NCI-H2029 (cell line): ENCODE measurements at regions not wholly inside any gene's neighbourhood (a gene's known extent, or its start where the extent isn't known, plus 50 kb on each side); places are given as distances from the start of the nearest gene placed in this dataset.
"Not testable (repeated sequence)": the region's sequence is repeated elsewhere in the genome, so short reads cannot be mapped to it uniquely, and the experiment has no call there.

Experiments used
- DNase-seq: peaks from one replicate; lab custom pipeline; 2025; lab: John Stamatoyannopoulos, UW

DNA sequence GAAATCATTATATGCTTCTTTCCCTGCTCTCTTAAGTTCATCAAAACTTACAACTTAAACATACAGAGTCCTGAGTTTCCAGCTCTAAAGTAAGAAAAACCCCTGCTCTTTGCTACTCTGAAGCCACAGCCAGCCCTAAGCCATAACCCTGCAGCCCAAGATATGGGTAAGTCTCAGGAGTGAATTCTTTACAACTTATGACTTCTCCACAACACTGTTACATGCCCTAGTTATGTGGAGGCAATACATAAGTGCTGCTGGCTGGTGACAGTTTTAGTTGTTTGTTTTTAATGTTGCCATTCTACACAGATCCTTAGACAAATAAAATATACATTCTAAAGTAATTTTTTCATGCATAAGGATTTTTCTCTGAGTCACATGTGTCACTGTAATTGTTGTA, 100.2 kb downstream of the FBXO8 start:
- no peak for DNase-seq

DNA sequence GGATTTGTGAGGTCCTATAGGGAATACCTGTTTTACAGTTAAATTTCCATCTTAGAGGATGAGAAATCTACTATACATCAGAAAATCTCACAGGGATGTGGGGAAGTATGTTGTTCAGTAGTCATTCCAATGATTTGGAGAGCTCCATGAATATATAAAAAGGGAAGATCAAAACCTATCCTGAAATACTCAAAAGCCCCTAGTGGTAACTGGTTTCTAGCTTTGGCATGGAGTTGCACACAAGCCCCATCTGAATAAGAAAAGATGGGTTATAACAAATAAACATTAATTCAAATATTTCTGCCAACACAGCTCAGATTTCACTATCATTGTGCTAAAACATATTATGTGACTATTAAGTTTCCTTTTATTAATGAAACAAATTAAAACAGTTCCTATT, 101.6 kb downstream of the FBXO8 start:
- no peak for DNase-seq

GRCh38 chr4:174177536-174177935, 105.9 kb downstream of the FBXO8 start:
- no peak for DNase-seq

DNA sequence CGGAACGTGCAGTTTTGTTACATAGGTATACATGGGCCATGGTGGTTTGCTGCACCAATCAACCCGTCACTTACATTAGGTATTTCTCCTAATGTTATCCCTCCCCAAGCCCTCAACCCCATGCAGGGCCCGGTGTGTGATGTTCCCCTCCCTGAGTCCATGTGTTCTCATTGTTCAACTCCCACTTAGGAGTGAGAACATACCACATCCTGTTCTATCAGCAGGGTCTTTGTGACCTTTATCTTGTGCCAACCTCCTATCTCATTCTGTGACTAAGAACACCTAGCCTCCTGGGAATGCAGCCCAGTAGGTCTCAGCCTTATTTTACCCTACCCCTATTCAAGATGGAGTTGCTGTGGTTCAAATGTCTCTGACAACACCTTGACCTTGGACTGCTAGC, 107.6 kb downstream of the FBXO8 start:
- DNase-seq, result not testable (repeated sequence)

DNA sequence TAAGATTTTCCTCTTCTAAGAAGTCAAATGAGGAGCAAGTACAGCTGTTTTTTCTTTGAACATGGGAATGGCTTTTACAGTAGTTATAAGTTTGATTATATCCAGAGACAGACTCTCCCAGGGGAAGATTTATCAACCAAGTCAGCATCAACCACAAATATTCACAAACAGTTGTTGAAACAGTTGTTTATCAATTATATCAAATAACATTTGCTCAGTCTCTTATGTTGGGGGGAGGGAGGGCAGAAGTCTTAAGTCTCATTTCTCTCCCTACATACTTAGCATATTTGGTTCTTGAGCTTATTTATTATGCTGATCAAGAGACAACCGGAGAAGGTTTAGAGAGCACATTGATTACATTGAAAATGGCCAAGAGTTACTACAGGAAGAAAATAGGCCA, 110.1 kb downstream of the FBXO8 start:
- DNase-seq, result no peak

GRCh38 chr4:174172274-174172673, 111.2 kb downstream of the FBXO8 start:
- no peak for DNase-seq

DNA sequence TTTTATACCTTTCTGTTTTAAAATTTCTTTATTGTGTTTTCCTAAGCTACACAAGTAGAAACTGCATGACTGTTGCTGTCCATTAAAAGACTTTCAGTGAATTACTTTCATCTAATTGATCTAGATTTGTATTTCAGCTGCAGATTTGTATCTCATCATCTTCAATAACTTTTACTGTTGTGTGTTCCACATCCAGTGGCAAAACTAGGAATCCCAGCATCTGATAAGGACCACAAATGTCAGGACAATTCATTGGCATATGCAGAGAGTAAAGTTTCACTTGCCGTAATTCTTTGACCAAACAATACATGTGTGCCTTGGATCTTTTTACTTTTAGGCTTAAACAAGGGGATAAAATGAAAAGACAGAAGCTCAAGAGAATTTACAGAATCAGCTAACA, 112.6 kb downstream of the FBXO8 start:
- no peak for DNase-seq

DNA sequence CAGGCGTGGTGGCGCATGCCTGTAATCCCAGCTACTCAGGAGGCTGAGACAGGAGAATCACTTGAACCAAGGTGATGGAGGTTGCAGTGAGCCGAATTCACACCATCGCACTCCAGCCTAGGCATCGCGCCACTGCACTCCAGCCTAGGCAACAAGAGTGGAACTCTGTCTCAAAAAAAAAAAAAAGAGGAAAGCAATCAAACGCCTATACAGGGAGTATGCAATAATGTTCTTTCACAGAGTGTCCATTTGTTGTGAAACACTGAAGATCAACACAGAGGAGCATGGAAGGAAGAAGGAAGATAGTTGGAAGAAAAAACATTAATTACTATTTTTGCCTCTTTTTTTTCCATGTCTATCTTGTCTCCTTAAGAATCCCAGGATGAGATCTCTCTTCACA, 113.4 kb downstream of the FBXO8 start:
- DNase-seq, result no peak

GRCh38 chr4:174157106-174157607, 126.3 kb downstream of the FBXO8 start:
- DNase-seq, result no peak

GRCh38 chr4:174156239-174156826, 127.1 kb downstream of the FBXO8 start:
- DNase-seq, result no peak

GRCh38 chr4:174154215-174154854, 129.1 kb downstream of the FBXO8 start:
- no peak for DNase-seq

GRCh38 chr4:174152717-174153466, 130.6 kb downstream of the FBXO8 start:
- DNase-seq, result no peak

DNA sequence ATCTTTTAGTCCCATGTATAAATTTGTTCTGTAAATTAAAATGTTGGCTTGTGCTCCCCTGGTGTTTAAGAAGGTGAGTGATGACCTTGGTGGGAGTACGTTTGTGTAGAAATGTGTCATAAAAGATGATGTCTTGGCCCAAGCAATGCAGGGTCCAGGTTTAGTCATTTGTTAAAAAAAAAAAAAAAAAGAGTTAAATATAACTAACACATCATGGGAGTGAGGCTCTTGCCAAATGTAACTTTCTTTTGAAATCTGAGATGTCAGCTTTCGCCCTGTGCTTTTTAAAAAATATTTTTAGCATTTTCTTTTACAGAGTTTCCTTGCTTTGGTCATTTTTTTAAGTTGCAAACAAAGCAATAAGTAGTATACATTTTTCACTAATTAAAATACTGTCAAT, 135.6 kb downstream of the FBXO8 start:
- no peak for DNase-seq

DNA sequence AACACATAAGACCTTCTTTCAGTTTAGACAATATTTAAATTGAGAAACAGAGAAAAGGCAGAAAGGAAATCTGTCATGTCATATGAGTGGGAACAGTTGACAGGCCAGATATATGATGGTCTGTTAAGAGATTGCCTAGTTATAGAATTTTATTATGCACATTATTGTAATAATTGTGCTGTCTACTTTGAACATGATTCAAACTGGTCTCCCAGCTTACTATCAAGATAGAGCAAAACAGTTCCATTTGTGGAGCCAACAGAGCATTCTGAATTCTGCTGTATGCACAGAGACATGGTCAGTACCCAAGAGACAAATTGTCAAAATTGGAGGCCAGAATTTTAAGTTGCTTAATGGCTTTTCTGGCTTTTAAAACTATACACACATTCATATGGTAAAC, 139.4 kb downstream of the FBXO8 start:
- DNase-seq, result no peak

GRCh38 chr4:174141876-174142275, 141.6 kb downstream of the FBXO8 start:
- DNase-seq, result no peak

- no peak for DNase-seq
Measured at GRCh38 chr4:174138616-174139015, 144.9 kb downstream of the FBXO8 start.

DNA sequence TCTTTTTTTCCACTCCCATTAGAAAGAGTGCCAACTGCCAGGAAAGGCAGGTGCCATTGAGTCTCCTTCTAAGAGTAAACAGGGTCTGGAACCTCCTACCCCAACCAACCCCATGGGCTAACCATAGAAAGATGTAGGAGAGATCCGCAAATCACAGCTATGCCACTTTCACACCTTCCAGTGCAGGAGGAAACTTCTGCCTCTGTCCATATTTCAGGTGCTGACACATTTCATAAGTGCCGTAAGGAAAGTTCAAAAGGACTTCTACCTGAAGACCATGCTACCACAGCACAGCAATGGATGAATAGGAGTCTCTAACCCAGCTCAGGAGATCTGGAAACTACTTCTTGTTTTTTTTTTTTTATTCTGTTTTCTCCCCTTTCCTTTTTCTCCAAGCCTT, 145.8 kb downstream of the FBXO8 start:
- no peak for DNase-seq

GRCh38 chr4:174135936-174136406, 147.5 kb downstream of the FBXO8 start:
- no peak for DNase-seq

DNA sequence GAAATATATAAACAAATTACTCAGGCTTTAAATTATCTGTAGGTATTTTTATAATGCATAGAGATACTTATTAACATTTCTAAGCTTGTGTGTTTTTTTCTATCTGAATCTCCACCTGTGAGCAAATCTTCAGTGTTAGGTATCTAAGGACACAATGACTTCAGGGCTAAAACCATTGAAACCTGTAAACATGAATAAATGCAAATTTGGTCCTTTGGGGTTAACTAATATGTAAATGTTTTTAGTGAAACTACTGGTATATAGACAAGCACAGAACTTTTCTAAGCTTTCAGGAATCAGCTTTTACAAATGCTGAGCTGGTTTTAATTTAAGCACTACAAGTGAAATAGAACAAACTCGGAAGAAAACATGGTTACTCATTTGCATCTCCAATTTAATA, 147.9 kb downstream of the FBXO8 start:
- DNase-seq, result no peak

- DNase-seq, result no peak
Measured at GRCh38 chr4:174134361-174134760, 149.1 kb downstream of the FBXO8 start.

- DNase-seq, result no peak
Measured at GRCh38 chr4:174133551-174133950, 149.9 kb downstream of the FBXO8 start.

DNA sequence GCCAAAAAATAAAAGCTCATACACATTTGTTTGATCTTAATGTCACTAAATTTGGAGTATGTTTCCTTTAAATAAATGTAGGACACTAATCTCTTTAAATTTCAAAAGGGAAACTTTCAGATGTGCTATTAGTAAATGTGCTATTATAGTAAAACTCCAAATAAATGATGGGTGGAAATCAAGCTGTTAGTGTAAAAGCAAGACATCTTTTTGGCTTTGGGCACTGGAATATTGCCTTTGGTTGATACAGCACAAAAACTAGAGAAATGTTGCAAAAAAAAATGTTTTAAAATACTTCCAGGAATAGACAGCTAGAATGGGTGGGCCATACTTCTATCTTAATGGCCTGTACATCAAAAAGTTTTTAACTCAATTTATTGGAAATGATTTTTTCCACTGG, 151.6 kb downstream of the FBXO8 start:
- DNase-seq, result no peak

DNA sequence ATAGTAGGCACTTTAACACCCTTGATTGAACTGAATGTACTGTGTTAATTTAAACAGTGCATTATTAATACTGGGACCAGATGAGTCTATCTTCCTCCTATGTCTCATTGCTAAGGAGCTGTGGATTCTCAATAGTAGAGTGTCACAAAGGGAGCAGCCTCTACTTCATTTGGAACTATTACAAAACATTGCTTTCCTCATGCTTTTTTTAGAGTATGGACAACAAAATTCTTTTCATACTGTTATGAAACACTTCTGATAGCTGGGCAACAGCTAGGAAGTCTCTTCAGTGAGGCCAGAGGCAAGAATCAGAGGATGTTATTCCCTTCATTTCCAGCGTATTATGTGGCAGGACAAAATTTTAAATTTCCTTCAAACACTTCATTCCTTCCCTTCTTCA, 160.8 kb downstream of the FBXO8 start:
- no peak for DNase-seq
